ENCODE measurements at regions not wholly inside any gene's neighbourhood (a gene's known extent, or its start where the extent isn't known, plus 50 kb on each side); places are given as distances from the start of the nearest gene placed in this dataset.

- DNase-seq, result no peak
Measured at GRCh38 chr11:15705891-15706290, 591.2 kb downstream of the INSC start.

DNA sequence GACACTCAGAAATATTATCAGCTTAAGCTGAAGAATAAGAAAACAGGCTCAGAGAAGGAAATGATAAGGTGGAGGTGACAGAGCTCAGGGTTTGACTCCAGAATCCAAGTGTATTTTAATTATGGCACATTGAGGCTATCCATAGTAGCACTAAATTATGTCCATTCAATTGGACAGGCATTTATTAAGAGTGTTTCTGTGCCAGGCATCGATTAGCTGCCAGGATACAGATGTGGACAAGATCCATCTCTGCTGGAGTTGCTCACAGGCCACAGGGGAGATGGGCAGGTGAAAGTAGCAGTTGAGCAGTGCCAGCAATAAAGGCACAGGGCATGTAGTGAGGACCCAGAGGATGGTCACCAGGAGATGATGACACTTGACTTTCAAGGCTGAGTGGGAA lies 592.5 kb downstream of the INSC start:
- DNase-seq, result no peak

DNA sequence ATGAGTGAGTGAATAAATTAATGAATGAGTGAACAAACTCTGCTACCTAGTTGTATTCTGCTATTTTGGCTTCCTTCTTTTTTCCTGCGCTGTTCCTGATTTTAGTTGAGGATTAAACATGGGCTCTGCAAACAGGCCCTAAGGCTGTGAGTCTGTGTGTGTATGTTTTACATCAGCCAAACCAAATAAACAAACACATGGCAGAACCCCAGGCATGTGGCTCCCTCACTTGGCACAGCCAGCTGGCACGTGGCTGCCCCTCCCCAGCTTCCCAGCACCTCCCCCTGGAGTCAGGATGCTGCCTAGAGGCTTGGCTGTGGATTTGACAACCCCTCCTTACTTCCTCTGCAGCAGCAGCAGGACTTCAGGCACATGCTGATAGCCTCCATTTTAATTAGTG lies 593.2 kb downstream of the INSC start:
- DNase-seq, result no peak

DNA sequence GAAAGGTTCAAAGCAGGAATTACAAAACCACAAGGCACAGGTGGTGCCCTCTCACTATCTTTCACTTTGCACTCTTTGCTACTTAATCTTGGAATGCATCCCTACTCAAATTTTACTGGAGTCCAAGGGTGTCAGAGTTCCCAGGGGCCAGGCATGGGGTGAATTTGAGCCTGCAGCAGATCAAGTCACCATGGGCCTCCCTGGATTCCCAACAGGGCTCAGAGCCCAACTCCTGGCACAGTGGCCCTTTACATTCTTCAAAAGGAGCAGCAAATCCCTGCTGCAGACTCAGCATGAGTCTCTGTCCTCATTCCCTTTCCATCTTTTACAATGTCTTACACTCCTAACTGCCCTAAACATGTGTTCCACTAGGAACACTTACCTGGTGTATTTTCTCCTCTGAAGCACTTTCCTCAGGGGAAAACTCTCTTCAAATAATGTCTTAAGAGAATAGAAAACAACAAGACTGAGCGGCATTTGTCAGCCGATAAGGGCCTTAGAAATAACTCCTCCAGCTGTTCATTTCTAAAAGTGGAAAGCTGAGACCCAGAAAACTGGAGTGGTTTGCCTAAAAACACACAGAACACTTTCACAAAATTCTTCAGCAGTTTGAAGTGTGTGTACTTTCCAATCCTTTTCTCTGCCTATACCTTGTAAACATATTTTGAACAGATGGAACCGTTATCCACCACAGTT lies 596.0 kb downstream of the INSC start:
- no peak for DNase-seq

GRCh38 chr11:15711311-15711710 lies 596.6 kb downstream of the INSC start:
- no peak for DNase-seq

DNA sequence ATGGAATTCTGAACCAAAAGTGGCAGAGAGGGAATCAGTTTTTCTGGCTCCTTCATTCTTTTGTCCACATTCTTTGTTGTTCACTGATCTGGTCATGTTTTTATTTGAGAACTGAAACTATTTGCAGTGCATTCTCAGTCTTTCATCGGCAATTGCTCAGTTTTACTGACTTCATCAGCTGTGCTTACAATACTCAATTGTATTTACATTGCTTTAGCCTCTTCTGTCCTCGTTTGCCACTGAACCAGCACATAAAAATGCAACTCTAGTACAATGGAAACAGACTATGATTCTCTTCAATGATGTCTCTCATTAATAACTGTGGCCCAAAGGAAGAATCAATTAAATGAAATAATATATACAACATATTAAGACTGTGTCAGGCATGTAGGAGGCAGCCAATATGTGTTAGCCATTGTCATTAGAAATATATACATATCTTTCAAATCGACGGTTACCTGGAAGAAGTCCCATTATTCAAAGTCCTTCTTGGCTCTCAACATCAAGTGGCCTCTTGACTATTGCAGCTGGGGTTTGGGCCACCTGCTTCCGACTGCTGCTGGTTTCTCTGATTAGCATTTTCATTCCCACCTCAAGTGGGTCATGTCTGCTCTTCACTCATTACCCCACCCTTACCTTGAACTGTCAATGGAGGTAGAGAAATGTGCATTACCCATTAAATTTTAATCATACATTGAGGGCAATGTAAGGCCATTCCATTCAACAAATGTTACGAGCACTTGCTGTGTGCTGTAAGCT lies 600.1 kb downstream of the INSC start:
- DNase-seq, result no peak

- no peak for DNase-seq
Measured at GRCh38 chr11:15716550-15716949, 601.8 kb downstream of the INSC start.

DNA sequence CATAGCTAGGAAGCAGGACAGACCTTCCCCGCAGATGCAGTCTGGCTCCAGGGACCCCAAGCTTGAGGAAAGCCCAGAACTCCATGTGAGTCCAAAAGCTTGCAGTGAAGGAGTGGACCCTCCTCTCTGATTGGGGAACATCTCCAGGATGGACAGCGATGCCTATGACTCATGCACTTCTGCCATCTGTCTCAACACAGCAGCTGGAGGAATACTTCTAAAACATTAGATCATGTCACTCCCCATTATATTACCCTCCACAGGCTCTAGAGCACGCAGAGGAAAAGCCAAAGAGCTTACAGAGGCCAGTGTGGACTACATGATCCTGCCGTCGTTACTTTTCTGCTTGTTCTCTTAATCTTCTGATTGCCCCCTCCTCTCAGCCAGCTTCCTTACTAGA lies 605.7 kb downstream of the INSC start:
- no peak for DNase-seq

- no peak for DNase-seq
Measured at GRCh38 chr11:15723966-15724365, 609.2 kb downstream of the INSC start.

- DNase-seq, result no peak
Measured at GRCh38 chr11:15724601-15725000, 609.9 kb downstream of the INSC start.

- DNase-seq, result no peak
Measured at GRCh38 chr11:15725246-15725645, 610.5 kb downstream of the INSC start.

GRCh38 chr11:15726221-15726746 lies 611.6 kb downstream of the INSC start:
- no peak for DNase-seq

GRCh38 chr11:15726893-15727519 lies 612.3 kb downstream of the INSC start:
- no peak for DNase-seq

DNA sequence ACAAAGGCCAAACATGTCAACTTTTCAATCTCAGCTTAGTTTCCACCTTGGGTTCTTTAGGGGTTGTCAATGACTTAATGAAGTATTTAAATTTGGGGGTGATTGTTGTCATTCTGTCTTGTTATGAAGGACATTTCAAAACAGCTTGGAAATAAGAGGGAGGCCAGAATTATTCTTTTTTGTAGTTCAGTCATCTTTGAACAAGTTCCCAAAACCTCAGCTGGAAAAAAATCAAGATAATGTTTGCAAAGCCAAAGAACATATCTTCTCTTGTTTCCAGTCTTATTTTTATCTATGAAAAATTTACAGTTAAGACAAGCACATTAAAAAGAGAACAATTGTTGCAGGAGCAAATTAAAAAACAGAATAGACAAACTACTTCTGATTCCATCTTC lies 612.8 kb downstream of the INSC start:
- no peak for DNase-seq

DNA sequence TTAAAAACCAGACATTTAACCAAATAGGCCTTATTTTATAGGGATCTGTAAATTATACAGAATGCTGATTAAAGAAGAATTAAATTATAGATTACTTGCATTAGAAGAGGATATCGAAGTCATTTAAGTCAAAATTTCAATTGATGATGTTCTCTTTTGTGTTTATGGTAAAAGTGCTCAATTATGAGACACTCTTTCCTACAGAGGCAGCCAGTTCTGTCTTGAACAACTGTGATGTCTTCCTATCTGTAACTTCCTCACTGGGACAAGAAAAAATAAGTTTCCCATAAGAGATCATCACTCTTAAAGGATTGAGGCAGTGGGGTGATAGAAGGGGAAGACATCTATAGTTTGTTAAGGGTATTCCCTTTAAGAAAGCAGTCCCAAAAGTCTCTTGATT lies 613.5 kb downstream of the INSC start:
- no peak for DNase-seq

DNA sequence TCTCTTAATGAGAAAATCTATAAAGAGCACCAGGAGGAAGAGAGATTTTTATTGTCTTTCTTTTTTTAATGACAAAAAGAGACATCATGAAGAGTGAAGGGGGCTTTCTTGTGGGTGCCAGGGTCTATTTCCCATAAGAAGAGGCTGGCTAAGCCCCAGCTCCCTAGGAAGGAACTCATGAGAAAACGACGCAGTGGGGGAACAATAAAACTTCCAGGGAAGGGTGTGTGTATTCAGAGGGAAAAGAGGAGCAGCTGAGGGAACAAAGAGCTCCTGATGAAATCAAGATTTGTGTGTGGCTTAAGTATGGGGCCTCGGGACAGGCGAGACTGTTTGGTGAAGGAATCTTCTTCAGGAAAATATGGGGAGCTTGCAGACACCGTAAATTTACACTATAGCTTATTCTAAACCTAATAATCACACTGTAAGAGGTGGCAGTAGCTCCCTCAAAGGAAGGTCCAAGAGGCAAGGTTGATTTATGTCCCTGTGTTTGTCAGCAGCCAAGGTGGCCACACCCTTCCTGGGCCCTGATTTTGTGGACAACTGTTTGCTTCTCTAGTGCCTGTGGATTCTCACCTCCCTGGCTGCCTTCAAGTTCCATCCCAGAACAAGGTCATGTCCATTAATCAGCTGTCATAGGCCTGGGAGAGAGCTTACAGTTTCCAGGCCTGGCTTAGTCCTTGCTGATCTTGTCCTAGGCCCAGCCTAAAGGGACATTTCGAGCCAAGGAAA lies 615.7 kb downstream of the INSC start:
- no peak for DNase-seq

- no peak for DNase-seq
Measured at GRCh38 chr11:15730995-15731385, 616.3 kb downstream of the INSC start.

- DNase-seq, result no peak
Measured at GRCh38 chr11:15735706-15736105, 620.6 kb downstream of the SOX6 start.

GRCh38 chr11:15737320-15737719 lies 619.0 kb downstream of the SOX6 start:
- no peak for DNase-seq

DNA sequence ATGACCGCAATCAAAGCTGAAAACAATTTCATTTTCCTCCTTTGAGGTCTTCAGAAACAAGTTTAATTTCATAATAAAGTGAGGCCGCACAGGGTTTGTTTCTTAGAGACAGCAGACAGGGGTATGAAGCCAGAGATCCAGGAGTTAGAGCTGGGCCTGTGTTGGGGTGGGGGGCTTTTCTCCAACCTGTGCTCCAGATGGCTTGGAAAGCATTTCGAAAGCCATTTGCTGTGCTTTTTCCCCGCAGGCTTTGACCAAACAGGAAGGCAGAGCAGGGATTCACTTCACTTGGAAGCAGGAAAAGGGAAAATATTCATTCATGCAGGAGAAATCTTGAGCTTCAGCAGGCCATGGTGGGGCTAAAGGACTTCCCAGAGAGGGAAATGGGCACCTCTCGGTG lies 617.4 kb downstream of the SOX6 start:
- no peak for DNase-seq

DNA sequence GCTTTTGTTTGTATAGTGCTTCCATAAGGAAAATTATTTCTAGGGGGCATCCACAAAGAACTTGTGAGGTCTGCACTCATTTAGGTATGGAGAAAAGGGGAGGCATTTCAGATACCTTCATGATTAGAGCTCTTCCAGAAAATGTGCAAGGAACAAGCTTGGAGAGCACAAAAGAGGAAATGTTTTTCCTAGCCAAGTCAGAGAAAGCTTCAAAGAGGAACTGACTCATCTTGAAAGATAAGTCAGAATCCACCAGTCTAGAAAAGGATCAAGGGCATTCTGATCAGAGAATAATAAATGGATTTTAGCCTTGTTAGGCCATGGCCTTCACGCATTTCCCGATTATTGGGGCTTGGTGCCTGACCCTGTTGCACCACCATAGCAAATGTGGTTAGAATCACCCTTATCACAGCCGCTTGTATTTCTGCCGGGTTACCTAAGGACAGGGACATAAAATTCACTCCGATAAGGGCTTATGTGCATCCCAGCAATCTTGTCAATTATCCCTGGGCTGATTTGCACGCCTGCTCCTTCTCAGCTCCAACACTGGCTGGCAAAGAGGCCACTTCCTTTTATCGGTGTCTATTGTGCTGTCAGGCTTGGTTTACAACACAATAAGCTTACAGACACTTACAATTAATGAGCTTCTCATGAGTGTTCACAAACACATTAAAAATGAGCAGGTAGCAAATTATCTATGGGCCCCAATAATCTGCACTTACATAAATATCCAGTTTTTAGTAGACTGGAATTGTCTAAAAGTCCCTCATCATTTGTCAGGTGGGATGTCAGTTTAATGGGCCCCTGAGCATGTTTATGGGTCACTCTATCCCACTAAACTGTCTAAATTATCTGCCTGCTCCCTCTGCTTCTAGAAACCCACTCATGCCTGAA lies 613.5 kb downstream of the SOX6 start:
- no peak for DNase-seq

GRCh38 chr11:15744693-15745092 lies 611.7 kb downstream of the SOX6 start:
- no peak for DNase-seq

All from effector CD4-positive, alpha-beta T cell (primary cell).